DOHH2 (cell line): ENCODE measurements at regions not wholly inside any gene's neighbourhood (a gene's known extent, or its start where the extent isn't known, plus 50 kb on each side); places are given as distances from the start of the nearest gene placed in this dataset.

ENCODE experiments used
- H3F3A ChIP-seq: fragments of 200-600 bp; sonication (generic), shearing (Covaris generic); 2 replicates; pipeline ENCODE4 v1.6.0; 2016; ENCODE audit warnings: antibody characterized with exemption, mild to moderate bottlenecking; ENCODE audit not compliant: control insufficient read depth, insufficient read depth
- H3K27ac ChIP-seq: fragments of 200-600 bp; sonication (generic); 2 replicates; pipeline ENCODE4 v1.5.1; 2014; ENCODE audit warnings: low read depth, mild to moderate bottlenecking, low read length, moderate library complexity
- H3K27me3 ChIP-seq: fragments of 200-600 bp; sonication (generic); 2 replicates; pipeline ENCODE4 v1.6.1; 2014; ENCODE audit warnings: mild to moderate bottlenecking, low read length, mixed read lengths; ENCODE audit not compliant: control insufficient read depth
- H3K36me3 ChIP-seq: fragments of 200-600 bp; sonication (generic); 2 replicates; pipeline ENCODE4 v1.6.1; 2014; ENCODE audit warnings: mild to moderate bottlenecking, low read length, moderate library complexity, mixed read lengths; ENCODE audit not compliant: control insufficient read depth
- H3K4me1 ChIP-seq: fragments of 200-600 bp; sonication (generic); 2 replicates; pipeline ENCODE4 v1.6.1; 2014; ENCODE audit warnings: mild to moderate bottlenecking, low read length, mixed read lengths; ENCODE audit not compliant: control insufficient read depth
- H3K4me2 ChIP-seq: fragments of 200-600 bp; sonication (generic); 2 replicates; pipeline ENCODE4 v1.6.0; 2014; ENCODE audit warnings: mild to moderate bottlenecking, low read length, moderate library complexity
- H3K4me3 ChIP-seq: fragments of 200-600 bp; sonication (generic); 2 replicates; pipeline ENCODE4 v1.5.1; 2014; ENCODE audit warnings: mild to moderate bottlenecking, low read length, mixed read lengths
- H3K79me2 ChIP-seq: fragments of 200-600 bp; sonication (generic); 2 replicates; pipeline ENCODE4 v1.6.1; 2014; ENCODE audit warnings: mild to moderate bottlenecking, low read length, mixed read lengths; ENCODE audit not compliant: control insufficient read depth
- H3K9me2 ChIP-seq: fragments of 200-600 bp; sonication (generic); replicated peaks from 2 replicates; pipeline ENCODE4 v1.6.1; 2014; ENCODE audit warnings: mild to moderate bottlenecking, low read length, mixed read lengths; ENCODE audit not compliant: control insufficient read depth
- H3K9me3 ChIP-seq: fragments of 200-600 bp; sonication (generic); 2 replicates; pipeline ENCODE4 v1.6.1; 2014; ENCODE audit warnings: antibody characterized with exemption, low read length, mixed read lengths; ENCODE audit not compliant: control insufficient read depth, insufficient read depth
- H4K20me1 ChIP-seq: fragments of 200-600 bp; sonication (generic); 2 replicates; pipeline ENCODE4 v1.6.0; 2014; ENCODE audit warnings: low read depth, mild to moderate bottlenecking, antibody characterized with exemption, low read length, moderate library complexity; ENCODE audit not compliant: control insufficient read depth, insufficient read depth
- CTCF ChIP-seq: fragments of 200-600 bp; sonication (generic); IDR thresholded peaks from one replicate; pipeline ENCODE4 v1.5.1; 2014; ENCODE audit warnings: antibody characterized with exemption, mild to moderate bottlenecking, low read depth, low read length; ENCODE audit not compliant: poor library complexity, severe bottlenecking
- EZH2phosphoT487 ChIP-seq: fragments of 200-600 bp; sonication (generic); IDR thresholded peaks from 2 replicates; pipeline ENCODE4 v1.6.1; 2017; ENCODE audit warnings: borderline replicate concordance, mild to moderate bottlenecking, antibody characterized with exemption, low read length, moderate library complexity, mixed read lengths

DNA sequence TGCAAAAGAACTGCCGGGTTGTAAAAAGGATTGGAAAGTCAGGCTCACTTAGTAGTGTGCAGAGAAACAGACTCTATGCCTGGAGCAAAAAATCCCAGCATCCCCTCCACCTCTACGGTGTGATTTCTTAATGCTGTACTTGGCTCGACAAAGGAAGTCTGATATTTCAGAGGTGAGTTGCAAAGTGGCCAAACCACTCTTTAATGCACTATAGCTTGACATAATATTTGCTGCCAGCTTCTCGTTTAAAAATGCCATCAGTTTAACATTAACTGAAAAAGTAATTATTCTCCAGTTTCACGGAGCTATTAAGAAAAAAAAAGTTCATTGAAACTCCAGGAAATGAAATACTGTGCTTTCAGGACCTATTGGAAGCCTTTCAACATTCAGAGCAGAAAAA, 448.3 kb upstream of the ZFP42 start:
- H3K4me3 ChIP-seq = no peak overlapping the region
- no peaks in the 10 kb centered on the region for H3K79me2 ChIP-seq
- no peaks in the 10 kb centered on the region for H3K9me2 ChIP-seq
- no peaks in the 10 kb centered on the region for H3K36me3 ChIP-seq
- no peak overlapping the region for H3K4me2 ChIP-seq
- H3F3A ChIP-seq = no peaks in the 10 kb centered on the region
- no peaks in the 10 kb centered on the region for H3K27me3 ChIP-seq
- no peaks in the 10 kb centered on the region for H3K9me3 ChIP-seq
- H4K20me1 ChIP-seq = no peaks in the 10 kb centered on the region
- H3K4me1 ChIP-seq = no peaks in the 10 kb centered on the region
- H3K27ac ChIP-seq = no peak overlapping the region
- no peak for TF ChIP-seq EZH2phosphoT487
- no peak for TF ChIP-seq CTCF

DNA sequence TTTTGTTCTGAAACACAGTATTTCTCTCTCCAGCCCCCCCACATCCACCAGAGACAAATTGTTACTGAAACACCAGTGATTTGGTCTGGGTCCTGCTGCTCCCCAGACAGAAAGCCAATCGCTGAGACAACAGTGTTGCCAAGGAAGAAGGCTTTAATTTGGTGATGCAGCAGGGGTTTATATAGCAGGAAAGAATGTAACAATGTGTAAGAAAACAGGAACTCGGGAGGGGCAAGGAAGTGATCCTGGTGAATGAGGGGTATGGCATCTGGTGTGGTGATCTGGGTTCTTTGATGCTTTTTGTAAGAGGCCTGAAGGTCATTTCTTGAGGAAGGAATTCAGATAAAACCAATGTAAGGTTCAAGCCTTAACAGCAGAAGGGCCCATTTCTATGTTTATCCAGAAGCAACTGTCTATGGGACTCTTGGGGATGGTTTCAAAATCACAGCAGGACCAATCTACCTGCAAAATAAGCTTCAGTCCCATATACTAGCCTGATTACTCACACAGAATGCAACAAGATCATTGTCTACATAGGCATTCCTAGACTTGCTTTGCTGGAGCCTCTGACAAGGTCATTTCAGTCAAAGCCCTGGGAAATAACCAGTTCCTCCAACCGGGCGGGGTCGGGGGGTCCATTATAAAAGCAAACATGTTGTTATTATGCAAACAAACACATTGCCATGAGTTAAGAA, 445.2 kb upstream of the ZFP42 start:
- H3K9me2 ChIP-seq = no peaks in the 10 kb centered on the region
- no peaks in the 10 kb centered on the region for H3F3A ChIP-seq
- H3K27ac ChIP-seq = no peak overlapping the region
- H3K4me2 ChIP-seq = no peak overlapping the region
- no peaks in the 10 kb centered on the region for H3K27me3 ChIP-seq
- H3K4me1 ChIP-seq = no peaks in the 10 kb centered on the region
- H3K4me3 ChIP-seq = no peak overlapping the region
- H3K9me3 ChIP-seq = no peaks in the 10 kb centered on the region
- no peaks in the 10 kb centered on the region for H3K36me3 ChIP-seq
- H4K20me1 ChIP-seq = no peaks in the 10 kb centered on the region
- no peaks in the 10 kb centered on the region for H3K79me2 ChIP-seq
- TF ChIP-seq EZH2phosphoT487 = no peak

- H3K4me2 ChIP-seq = no peak overlapping the region
- H3F3A ChIP-seq = no peaks in the 10 kb centered on the region
- no peaks in the 10 kb centered on the region for H3K9me3 ChIP-seq
- no peak overlapping the region for H3K27ac ChIP-seq
- TF ChIP-seq EZH2phosphoT487 = no peak
- no peak for TF ChIP-seq CTCF
- no peaks in the 10 kb centered on the region for H3K27me3 ChIP-seq
- H3K4me1 ChIP-seq = no peaks in the 10 kb centered on the region
- no peaks in the 10 kb centered on the region for H3K36me3 ChIP-seq
- H4K20me1 ChIP-seq = no peaks in the 10 kb centered on the region
- no peak overlapping the region for H3K4me3 ChIP-seq
- H3K9me2 ChIP-seq = no peaks in the 10 kb centered on the region
- H3K79me2 ChIP-seq = no peaks in the 10 kb centered on the region
Observed at GRCh38 chr4:187552781-187553180, 442.8 kb upstream of the ZFP42 start.

DNA sequence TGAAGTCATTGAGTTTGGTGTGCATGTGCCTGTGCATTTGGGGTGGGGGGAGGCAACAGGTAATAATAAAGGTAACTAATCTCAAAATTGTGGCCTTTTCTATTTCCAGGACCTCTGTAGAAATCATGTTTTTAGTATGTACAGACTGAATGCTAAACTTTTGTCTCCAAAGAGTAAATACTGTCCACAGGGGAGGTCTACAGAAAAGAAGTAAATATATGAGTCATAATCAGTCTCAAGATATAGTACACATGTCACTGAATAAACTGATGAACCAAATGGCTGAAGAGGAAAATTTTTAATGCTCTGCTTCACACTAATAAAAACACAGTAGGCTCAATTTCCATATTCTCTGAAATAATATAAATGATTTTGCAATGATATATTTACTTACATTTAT, 440.4 kb upstream of the ZFP42 start:
- no peaks in the 10 kb centered on the region for H3K36me3 ChIP-seq
- no peak overlapping the region for H3K4me3 ChIP-seq
- H3K27me3 ChIP-seq = no peaks in the 10 kb centered on the region
- H3K9me3 ChIP-seq = no peaks in the 10 kb centered on the region
- H3K79me2 ChIP-seq = no peaks in the 10 kb centered on the region
- TF ChIP-seq CTCF (no peak), EZH2phosphoT487 (no peak)
- no peak overlapping the region for H3K27ac ChIP-seq
- no peaks in the 10 kb centered on the region for H3F3A ChIP-seq
- H3K9me2 ChIP-seq = no peaks in the 10 kb centered on the region
- no peak overlapping the region for H3K4me2 ChIP-seq
- H3K4me1 ChIP-seq = no peaks in the 10 kb centered on the region
- H4K20me1 ChIP-seq = no peaks in the 10 kb centered on the region
